HG03025 (cell line): ENCODE measurements at regions not wholly inside any gene's neighbourhood (a gene's known extent, or its start where the extent isn't known, plus 50 kb on each side); places are given as distances from the start of the nearest gene placed in this dataset.

Experiments used
- ATAC-seq: cut with Tn5 transposase; IDR thresholded peaks from one replicate; pipeline ENCODE4 v1.9.1; 2021; ENCODE audit warnings: mild to moderate bottlenecking, moderate library complexity; ENCODE audit not compliant: unreplicated experiment, low FRiP score

- no peak for ATAC-seq
These were observed 133.7 kb upstream of the CTTNBP2NL start for GRCh38 chr1:112262316-112262715.

- ATAC-seq: no peak
These were observed 133.0 kb upstream of the CTTNBP2NL start for GRCh38 chr1:112263042-112263441.

DNA sequence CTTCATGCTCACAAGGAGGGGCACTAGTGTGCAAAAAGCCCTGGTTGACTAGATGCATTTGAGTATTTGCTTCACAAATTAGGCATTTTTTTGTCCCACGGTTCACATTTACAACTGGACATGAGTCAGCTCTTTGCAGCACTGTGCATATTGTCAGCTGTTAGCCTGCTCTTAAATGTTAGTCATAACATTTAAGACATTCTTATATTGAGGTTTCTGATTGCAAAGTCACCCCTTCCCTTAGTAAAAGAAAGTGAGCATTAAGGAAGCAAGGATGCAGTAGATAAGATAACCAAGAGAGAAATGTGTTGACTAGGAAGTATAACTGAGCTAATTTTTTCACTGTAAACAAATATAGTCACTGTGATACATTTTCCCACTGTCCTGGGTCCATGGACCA, 132.6 kb upstream of the CTTNBP2NL start:
- no peak for ATAC-seq

- no peak for ATAC-seq
These were observed 132.0 kb upstream of the CTTNBP2NL start for GRCh38 chr1:112264010-112264409.

DNA sequence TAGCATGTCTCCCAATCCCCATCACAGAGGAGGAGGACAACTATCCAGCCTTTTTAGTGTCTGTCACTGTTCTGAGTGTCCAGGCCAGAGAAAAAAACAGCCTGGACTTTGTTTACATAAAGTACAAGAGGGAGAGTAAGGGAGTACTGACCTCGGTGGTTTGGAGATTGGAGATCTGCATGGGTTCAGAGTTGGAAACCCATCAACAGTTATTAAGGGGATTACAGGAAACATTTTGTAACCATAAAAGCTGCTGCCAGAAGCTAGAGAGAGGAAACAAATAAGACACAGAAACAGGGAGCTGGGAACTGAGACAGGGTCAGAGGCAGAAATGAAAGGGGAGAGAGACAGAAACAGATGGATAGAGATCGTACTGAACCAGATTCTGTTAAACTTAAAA, 131.5 kb upstream of the CTTNBP2NL start:
- ATAC-seq: no peak

DNA sequence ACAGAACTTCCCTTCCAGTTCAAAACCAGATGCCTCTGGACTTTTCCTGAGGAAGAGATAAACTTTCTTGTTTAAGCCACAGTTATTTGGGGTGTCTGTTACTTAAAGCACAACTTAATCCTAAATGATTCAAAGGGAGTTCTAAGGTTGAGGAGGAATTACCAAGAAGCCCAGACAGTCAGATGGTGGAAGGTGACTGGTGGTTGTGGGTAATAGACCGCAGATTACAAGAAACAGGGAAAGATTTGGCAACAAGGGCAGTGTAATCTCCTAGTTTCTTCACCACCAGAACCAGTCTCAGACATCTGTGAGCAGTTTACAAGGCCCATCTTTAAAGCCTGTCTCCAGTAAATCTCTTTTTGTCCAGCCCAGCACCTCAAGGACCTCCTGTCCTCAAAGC, 130.1 kb upstream of the CTTNBP2NL start:
- ATAC-seq: no peak

GRCh38 chr1:112267206-112267605, 128.8 kb upstream of the CTTNBP2NL start:
- ATAC-seq: no peak

GRCh38 chr1:112267929-112268328, 128.1 kb upstream of the CTTNBP2NL start:
- ATAC-seq: no peak

DNA sequence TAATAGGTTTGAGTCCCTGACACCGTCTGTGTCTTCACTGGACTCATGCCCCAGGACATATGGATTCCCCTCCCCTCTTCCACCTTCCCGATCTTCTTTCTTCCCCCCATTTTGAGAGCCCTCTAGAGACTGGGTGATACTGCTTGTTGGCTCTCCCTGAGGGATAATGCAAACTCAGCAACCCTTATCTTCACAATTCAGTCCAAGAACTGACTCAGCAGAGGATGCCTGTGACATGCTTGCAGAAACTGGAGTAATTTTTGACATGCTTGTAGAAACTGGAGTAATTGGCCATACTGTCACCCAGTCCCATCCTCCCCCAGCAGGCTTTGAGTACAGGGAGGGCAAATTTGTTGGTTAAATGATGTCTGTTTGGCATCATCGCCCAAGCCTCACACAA, 127.6 kb upstream of the CTTNBP2NL start:
- no peak for ATAC-seq

GRCh38 chr1:112271270-112271669, 124.7 kb upstream of the CTTNBP2NL start:
- ATAC-seq: no peak

GRCh38 chr1:112272101-112272772, 123.8 kb upstream of the CTTNBP2NL start:
- no peak for ATAC-seq

DNA sequence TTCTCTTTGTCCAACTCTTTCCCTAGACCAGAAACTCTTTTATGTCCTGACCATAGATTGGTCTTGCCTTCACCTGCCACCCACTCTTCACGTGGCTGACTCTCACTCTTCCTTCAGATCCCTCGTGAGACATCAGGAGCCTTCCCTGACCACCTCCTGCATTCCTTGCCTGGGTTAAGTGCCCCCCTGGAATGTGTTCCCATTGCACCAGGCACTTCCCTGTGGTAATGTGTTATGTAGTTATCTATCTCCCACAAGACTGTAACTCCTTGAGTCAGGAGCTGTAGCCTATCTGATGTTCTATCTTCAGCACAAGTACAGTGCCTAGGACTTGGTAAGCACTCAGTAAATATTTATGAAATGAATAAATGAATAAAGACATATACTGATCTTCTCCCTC, 111.2 kb upstream of the CTTNBP2NL start:
- no peak for ATAC-seq

DNA sequence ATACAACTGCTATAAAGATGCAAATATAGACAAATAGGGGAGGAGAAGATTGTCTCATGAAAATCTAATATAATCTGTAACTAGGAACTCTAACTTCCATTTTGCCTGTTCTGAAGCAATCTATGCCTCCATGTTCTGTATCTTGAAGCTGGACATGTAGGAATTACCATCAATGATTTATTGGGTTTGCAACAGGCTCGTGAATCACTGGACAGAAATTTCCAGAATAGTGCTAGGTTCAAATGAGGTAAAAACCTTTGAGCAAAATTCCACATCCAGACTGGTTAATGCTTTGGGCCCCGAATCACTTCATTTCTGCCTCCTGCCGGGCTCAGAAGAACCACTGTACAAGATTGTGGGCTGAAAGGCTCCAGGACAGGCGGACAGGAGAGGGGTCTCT, 110.7 kb upstream of the CTTNBP2NL start:
- no peak for ATAC-seq

- no peak for ATAC-seq
These were observed 110.3 kb upstream of the CTTNBP2NL start for GRCh38 chr1:112285746-112286145.

DNA sequence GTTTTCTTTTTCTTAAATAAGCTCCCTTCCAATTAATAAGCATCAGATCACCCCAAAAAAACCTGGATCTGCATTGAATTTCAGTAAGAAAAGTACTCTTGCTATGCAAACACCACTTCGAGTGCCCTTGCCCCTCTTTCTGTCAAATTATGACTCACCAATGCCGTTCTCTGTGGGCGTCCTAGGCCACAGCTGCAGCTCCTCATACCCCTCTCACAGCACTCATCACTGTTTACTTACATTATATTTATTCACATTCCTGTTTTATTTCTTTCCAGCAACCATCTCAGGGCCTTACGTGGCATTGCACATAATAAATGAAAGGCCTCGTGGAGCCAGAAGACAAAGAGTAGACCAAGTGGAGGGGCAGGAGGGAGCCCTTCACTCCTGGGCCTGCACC, 99.1 kb upstream of the CTTNBP2NL start:
- ATAC-seq: no peak

- no peak for ATAC-seq
These were observed 98.5 kb upstream of the CTTNBP2NL start for GRCh38 chr1:112297536-112297935.

DNA sequence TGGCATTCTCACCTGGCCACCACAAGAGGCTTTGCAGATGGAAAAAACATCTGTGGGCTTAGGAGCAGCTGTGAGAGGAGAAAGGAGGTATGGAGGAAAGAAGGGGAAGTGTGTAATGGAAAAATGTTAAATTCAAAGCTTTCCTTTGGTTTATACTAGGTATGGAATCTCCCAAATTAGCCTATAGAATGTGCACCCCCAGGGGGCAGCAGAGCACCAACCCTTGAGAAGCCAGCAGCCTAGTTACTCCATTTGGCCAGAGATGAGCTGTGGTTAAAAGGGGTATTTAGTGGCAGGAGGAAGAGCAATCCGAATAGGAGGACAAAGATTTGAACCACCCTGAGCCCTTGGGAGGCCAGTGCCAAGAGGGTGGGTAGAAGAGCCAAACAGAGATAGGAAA, 97.5 kb upstream of the CTTNBP2NL start:
- no peak for ATAC-seq

- no peak for ATAC-seq
These were observed 91.9 kb upstream of the CTTNBP2NL start for GRCh38 chr1:112304126-112304525.

DNA sequence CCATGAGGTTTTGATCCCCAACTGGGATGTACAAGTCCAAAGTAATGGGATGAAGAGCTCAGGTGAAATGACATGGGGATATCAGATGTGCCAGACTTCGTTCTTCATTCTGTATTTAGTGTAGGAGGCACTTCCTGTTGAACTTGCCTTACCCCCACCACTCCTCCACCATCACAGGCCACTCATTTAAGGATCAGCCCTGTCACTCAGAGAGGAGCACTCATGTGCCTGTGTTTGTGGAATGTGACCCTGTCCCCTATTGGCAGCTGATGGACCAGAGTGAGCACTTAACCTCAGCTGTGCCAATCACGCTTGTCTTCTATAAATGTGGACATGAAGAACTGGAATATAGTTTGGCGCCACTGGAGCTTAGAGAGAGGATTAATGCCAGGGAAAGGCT, 91.4 kb upstream of the CTTNBP2NL start:
- no peak for ATAC-seq

- ATAC-seq: no peak
These were observed 88.0 kb upstream of the CTTNBP2NL start for GRCh38 chr1:112307930-112308591.

DNA sequence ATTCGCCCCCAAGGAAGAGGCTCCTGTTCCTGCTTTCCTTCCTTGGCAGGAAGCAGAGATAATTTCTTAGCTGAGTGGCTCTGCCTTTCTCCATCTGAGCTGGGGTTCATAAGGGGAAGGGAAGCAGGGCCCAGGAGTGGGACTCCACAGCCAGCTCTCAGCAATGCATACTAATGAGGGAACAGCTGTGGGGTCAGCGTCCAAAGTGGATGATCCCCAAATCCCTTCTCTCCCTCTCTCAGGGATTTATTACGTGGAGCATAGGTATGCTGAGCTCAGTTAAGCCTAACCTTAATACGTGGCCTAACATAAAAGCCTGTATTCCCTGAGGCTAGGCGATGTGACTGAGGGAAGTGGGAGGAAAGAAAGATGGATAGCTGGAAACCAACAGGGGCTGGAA, 87.3 kb upstream of the CTTNBP2NL start:
- no peak for ATAC-seq

DNA sequence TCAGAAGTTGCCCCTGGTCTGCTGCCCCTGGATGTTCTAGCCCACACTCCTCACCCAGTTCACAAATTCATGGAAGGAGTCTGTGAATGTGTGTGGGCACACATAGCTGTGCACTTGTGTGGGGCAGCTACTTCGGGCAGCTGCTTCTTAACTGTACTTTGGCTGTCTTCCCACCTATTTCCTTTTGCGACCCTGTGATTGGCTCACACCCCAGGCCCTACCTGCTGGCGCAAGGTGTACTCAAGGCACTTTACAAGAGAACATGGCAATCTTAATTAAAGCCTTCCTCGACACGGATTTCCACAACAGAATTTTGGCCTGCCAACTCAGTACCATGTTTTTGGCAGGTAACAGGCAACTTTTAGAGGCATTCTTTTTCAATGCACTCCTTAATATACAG, 86.5 kb upstream of the CTTNBP2NL start:
- ATAC-seq: no peak
